ENCODE measurements at regions not wholly inside any gene's neighbourhood (a gene's known extent, or its start where the extent isn't known, plus 50 kb on each side); places are given as distances from the start of the nearest gene placed in this dataset.

DNA sequence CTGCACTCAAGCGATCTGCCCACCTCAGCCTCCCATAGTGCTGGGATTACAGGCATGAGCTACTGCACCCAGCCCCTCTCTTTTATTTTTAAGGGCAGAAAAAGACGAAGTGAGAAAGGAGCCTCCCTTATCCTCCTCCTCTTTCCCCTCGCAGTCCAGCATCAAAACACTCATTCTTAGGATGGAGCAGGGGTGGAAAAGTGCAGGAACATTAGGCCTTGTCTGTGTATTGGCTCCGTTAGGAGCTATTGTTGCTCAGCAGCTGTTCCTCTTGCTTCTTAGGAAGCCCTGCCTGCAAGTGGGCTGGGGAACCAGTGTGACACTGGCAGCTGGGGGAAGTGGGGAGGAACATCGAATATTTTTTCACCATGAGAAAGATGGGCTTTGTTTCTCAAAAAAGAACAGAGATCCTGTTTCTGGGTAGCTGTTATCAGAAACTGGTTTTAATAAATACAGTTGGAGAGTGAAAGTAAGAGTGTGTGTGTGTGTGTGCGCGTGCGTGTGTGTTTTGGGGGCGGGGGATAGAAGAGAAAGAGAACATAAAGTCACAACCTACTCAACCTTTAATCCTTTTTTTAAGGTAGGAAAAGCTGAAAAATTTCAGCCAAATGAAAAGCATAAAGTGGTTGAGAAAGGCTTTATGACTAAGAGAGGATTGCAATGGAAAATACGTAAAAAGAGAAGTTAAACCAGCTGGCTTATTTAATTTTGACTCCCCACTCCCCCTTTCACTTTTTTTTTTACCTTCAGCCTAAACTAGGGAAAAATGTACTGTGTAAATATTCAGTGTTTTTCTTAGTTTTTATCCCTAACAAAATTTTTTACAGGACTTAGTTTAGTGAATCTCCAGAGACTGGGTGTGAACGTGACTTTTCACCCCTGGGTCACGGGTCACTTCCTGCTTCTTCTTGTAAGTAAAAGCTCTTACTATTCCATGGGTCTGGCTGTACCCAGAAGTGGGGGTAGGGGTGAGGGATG is 197.2 kb upstream of the PLEKHG7 start:
- H3K9me3 ChIP-seq: no peaks in the 10 kb centered on the region
- H3K36me3 ChIP-seq: no peaks in the 10 kb centered on the region
- no peak overlapping the region for H3K4me3 ChIP-seq
- H3K27me3 ChIP-seq: no peaks in the 10 kb centered on the region
- no peak for DNase-seq

DNA sequence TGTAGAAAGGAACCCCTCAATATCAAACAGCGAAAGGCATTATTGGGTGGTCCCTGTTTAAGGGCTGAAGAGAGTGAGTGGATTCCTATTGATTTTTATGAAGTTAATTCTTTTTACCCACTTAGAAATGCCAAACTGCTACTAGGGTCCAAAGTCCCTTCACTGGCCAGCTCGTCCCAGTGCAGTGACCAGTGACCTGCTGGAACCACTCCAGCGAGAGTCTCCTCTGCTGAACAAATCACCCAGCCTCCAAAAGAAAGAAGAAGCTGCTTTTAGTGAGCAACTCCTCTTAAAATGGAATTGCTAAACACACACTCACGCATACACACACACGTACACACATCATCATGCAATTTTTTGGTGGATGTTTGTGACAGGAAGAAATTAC is 198.2 kb upstream of the PLEKHG7 start:
- no peak for DNase-seq
- H3K36me3 ChIP-seq: no peaks in the 10 kb centered on the region
- H3K4me3 ChIP-seq: no peak overlapping the region
- no peaks in the 10 kb centered on the region for H3K9me3 ChIP-seq
- H3K27me3 ChIP-seq: no peaks in the 10 kb centered on the region

DNA sequence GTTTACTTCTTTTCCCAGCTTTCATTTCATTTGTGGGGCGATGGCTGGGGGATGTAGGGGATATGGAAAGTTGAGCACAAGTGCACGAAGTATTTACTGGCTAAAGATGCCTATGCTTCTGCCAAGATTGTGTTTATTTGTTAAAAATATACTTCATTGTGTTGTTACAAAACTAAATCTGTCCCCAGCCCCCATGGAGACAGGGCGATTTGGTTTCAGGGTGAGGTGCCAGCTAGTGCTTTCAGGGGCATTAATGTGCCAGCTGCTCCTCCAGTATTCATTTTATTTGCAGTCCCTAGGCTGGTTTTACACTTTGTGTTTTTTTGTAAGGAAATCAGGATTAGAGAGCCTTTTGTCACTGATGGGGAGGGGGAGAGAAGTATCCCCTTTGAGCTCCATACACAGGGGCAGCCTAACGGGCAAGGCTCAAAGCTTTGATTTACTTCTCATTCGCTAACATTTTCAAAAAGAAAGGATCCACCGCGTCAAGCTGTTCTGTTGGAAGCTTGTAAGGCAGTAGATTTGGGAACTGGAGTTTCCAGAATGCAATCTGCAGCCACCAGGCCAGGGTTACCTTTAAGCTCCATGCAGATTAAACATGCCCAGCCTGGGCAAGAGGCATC is 198.7 kb upstream of the PLEKHG7 start:
- Histone ChIP-seq H3K4me3 (no peak overlapping the region), H3K27me3 (no peaks in the 10 kb centered on the region), H3K36me3 (no peaks in the 10 kb centered on the region), H3K9me3 (no peaks in the 10 kb centered on the region)
- DNase-seq: no peak

DNA sequence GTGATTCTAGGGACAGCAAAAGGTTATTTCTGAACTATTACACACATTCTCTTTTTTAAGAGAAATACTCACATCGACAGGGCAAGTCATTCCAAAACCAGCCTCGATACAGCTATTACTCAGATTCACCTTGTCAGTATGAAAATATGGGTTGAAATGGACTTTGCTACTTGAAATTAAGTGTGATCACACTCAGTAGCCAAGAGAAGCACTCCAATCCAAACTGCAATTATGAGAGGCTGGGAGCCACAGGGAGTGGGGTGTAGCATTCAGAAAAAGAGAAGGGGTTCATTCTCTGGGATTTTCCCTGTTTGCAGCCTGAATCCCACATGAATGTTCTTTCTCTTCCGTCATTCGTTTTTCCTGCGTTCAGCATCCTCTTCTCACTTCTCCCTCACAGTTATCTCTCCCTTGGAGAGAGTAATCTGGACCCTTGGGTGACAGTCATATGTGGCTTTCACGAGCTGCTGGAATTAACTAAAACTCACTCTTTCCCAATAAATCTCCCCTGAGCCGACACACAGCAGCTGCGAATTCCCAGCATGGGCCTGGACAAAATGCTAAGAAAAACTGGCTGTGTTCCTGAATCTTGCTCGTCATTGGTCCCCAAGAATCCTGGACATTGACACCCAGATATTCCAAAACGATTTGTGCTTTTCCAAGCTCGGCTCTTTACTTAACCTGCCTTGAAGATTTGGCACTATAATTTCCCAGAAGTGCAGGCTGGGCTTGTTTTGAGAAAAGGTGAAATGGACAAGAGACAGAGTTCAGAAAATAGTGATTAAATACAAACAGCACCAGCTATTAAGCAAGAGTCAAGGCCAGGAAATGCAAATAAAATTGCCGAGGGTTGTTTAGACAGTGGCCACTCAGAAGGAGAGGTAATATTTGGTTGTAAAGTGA is 199.5 kb upstream of the PLEKHG7 start:
- Histone ChIP-seq H3K36me3 (no peaks in the 10 kb centered on the region), H3K9me3 (no peaks in the 10 kb centered on the region), H3K4me3 (no peak overlapping the region), H3K27me3 (no peaks in the 10 kb centered on the region)
- DNase-seq: no peak

DNA sequence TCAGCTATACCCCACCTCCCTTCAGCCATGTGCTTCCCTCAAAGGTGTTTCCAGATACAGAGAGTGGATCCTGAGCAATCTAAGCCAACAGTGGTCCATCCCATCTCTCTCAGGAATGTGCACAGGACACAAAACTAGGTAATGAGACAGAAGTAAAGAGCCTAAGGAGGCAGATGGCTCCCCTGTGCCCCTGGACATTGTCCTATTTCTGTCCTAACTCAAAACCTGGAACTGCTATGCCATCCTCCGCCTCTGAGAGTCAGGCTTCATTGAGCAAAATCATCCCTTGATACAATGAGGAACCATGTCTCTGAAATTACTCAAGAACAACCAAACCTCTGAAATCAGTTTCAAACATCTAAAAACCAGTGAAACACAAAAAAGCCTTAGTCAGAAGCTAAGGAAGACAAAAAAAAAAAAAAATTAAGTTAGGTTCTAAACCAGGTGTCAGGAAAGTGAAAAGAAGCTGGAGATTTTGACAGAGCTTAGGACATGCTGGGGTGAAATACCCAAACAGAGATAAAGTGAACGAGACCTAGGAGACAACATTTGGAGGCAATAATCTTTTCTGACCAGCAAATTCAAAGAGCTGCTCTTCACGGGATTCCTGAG is 200.3 kb upstream of the PLEKHG7 start:
- Histone ChIP-seq H3K27me3 (no peaks in the 10 kb centered on the region), H3K4me3 (no peak overlapping the region), H3K9me3 (no peaks in the 10 kb centered on the region), H3K36me3 (no peaks in the 10 kb centered on the region)
- no peak for DNase-seq

DNA sequence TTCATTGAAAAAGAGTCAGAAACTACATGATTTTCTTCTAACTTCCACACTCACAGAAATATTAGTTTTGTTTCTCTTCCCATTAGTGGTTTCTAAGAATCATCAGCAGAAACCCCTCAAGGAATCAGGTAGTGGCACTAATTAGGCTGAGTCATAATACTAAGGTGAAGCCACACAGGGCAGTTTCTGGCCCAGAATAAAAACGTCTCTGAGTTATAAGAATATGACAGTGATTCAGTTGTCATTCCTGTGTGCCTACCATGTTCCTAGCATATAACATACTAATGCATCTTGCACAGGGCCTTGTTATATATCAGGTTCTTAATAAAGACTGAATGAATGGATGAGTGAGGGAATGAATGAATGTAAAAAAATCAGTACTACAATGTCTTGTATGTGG is 206.0 kb upstream of the PLEKHG7 start:
- no peak for DNase-seq

DNA sequence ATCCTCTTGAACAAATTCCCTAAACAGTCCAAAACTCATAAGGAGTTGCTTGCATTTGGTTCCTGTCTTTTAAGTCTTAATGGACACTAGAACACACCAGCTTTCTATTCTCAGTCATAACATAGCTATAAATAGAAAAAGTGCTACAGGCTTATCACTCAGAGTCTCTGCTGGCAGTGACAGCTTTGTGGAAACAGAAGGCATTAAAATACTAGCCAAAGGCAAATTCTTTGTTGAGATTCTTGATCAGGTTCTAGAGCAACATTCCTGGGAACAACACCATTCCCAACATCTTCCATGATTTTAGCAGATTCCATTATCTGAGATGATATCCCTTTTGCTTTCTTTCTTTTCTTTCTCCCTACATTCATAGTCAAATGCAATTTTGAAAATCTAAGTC is 207.7 kb upstream of the PLEKHG7 start:
- H3K27me3 ChIP-seq: no peaks in the 10 kb centered on the region
- H3K36me3 ChIP-seq: no peaks in the 10 kb centered on the region
- DNase-seq: no peak
- H3K9me3 ChIP-seq: no peaks in the 10 kb centered on the region
- no peak overlapping the region for H3K4me3 ChIP-seq

More for the DNA sequence above, 206.0 kb upstream of the PLEKHG7 start:
- H3K27me3 ChIP-seq: no peaks in the 10 kb centered on the region
- H3K4me3 ChIP-seq: no peak overlapping the region
- H3K9me3 ChIP-seq: no peaks in the 10 kb centered on the region
- H3K36me3 ChIP-seq: no peaks in the 10 kb centered on the region

DNA sequence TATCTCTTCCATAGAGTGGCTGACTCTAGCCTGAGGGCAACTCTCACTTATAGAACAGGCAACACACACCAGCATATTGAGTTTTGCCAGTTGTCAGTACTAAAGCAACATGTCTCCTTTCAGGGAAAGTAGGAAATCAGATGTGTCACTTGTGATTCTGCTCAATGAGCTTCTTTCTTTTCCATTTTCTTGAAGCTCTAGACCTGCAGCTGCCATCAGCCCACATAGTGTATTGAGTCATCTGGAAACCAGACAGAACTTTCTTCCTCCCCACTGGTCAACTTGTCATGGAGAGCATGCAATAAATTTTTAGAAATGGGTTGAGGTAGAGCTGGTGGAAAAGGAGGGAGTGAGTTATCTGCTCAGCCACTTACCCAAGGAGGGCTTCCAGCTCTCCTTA is 209.0 kb upstream of the PLEKHG7 start:
- H3K9me3 ChIP-seq: no peaks in the 10 kb centered on the region
- H3K27me3 ChIP-seq: no peaks in the 10 kb centered on the region
- no peaks in the 10 kb centered on the region for H3K36me3 ChIP-seq
- H3K4me3 ChIP-seq: no peak overlapping the region
- DNase-seq: no peak

DNA sequence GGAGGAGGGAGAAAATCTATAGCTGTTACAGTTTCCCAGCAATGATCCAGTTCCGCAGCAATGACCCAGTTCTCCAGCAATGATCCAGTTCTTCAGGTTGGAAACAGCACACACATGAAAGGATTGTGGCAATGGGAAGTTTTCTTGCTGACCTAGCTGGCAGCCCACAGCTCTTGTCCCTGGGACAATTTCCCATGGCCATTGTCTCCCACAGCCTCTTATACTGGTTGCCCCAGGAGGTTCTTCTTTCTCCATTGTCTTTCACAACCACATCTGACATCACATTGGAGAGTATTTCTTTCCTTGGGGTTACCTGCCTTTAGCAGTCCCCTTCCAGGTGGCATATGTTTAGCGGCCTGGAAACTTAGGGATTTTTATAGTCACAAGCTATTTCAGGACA is 209.8 kb upstream of the PLEKHG7 start:
- DNase-seq: no peak
- Histone ChIP-seq H3K27me3 (no peaks in the 10 kb centered on the region), H3K9me3 (no peaks in the 10 kb centered on the region), H3K4me3 (no peak overlapping the region), H3K36me3 (no peaks in the 10 kb centered on the region)

DNA sequence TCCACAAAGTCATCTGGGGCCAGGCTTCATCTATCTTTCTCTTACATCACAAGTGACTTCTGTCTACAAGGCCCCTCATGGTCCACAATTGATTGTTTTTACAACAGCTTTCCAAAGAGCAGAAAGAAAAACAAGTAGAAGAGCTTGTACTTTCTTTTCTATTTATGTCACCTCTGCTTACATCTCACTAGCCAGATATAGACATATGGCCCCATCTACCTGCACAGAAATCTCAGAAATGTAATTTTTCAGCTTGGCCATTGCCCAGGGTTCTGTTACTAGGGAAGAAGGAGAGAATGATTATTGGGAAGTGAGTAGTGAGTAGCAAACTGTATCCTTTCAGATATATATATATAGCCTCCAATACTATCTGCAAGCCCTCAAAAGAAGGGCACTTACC is 210.5 kb upstream of the PLEKHG7 start:
- Histone ChIP-seq H3K9me3 (no peaks in the 10 kb centered on the region), H3K4me3 (no peak overlapping the region), H3K27me3 (no peaks in the 10 kb centered on the region), H3K36me3 (no peaks in the 10 kb centered on the region)
- no peak for DNase-seq

DNA sequence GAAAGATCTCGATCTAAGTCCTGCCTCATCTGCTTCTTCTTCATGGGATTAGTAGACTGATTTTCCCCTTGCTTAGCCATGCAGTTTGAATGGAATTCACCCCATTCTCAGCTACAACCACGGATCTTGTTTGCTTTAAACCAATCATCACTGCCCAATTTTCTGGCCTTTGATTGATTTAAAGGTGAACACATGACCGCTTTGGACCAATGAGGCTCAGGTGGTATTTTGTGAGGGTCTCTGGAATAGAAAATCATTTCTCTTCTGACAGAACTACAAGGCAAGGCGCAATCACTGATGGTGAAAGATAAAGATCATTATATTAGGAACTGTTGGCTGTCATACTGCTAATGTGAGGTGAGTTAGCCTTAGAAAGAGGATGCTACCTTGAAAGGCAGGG is 213.0 kb upstream of the PLEKHG7 start:
- Histone ChIP-seq H3K36me3 (no peaks in the 10 kb centered on the region), H3K4me3 (no peak overlapping the region), H3K9me3 (no peaks in the 10 kb centered on the region), H3K27me3 (no peaks in the 10 kb centered on the region)
- no peak for DNase-seq

DNA sequence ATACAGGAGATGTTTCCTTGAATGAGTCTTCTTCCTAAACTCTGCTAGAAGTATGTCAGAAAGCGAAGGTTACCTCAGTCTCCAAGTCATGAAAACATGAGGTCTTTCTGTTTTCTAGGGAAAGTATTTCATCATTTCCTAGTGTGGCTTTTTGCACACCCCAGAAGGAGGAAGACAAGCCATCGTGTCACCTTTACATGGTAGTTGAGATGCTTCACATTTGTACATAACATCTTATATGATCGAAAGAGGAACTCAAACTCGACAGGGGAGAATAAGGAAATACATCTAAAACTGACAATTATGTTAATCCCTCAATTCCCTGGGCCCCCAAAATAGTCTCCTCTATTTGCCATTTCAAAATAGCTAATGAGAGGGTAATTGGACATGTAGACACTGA is 214.1 kb upstream of the PLEKHG7 start:
- H3K27me3 ChIP-seq: no peaks in the 10 kb centered on the region
- no peak overlapping the region for H3K4me3 ChIP-seq
- H3K36me3 ChIP-seq: no peaks in the 10 kb centered on the region
- no peak for DNase-seq
- H3K9me3 ChIP-seq: no peaks in the 10 kb centered on the region

DNA sequence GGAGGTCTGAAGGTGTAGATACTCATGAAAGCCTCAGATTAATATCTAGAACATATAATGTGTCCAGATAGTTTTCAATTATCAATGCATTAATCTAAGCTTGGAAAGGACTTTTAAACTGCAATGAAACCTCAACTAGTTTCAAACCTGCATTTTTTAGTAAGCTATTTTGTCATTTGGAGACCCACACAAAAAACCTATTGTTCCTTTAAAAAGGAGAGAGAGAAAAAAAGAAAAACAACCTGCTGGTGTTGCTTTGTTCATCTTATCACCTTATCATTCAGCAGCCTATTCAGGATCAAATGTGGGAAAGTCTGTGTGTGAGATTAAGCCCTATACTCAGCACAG is 215.7 kb upstream of the PLEKHG7 start:
- no peaks in the 10 kb centered on the region for H3K9me3 ChIP-seq
- DNase-seq: no peak
- no peaks in the 10 kb centered on the region for H3K27me3 ChIP-seq
- H3K36me3 ChIP-seq: no peaks in the 10 kb centered on the region
- H3K4me3 ChIP-seq: no peak overlapping the region

DNA sequence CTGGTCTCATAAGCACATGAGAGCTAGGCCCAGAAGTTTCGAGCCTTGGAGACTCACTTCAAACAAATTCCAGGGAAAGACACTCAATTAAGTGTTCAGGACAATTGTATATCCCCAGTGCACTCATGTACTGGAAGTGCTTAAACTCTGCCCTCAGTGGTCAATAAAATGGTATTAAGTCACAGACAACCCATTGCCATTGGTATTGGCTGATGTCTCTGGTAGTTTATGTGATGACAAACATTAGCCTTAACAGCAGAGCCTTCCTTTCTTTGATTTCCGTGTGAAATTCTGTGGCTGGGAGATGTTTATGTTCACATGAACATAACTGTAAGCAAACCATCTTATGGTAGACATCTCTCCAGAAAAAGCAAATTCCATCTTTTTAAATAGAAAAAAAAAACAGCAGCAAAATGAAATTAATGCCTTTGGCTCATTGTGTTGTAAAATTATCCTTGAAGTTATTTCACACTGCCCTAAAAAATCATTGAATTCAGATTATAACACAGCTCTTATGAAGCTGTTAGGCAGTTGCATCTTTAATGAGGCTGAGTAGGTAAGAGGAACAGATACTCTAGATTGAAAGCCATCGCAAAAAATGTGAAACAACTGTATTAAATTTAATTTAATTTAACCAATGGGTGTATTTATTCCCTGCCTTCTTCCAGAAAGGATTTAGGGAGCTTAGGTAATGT is 216.2 kb upstream of the PLEKHG7 start:
- Histone ChIP-seq H3K9me3 (no peaks in the 10 kb centered on the region), H3K36me3 (no peaks in the 10 kb centered on the region), H3K27me3 (no peaks in the 10 kb centered on the region), H3K4me3 (no peak overlapping the region)
- DNase-seq: no peak

DNA sequence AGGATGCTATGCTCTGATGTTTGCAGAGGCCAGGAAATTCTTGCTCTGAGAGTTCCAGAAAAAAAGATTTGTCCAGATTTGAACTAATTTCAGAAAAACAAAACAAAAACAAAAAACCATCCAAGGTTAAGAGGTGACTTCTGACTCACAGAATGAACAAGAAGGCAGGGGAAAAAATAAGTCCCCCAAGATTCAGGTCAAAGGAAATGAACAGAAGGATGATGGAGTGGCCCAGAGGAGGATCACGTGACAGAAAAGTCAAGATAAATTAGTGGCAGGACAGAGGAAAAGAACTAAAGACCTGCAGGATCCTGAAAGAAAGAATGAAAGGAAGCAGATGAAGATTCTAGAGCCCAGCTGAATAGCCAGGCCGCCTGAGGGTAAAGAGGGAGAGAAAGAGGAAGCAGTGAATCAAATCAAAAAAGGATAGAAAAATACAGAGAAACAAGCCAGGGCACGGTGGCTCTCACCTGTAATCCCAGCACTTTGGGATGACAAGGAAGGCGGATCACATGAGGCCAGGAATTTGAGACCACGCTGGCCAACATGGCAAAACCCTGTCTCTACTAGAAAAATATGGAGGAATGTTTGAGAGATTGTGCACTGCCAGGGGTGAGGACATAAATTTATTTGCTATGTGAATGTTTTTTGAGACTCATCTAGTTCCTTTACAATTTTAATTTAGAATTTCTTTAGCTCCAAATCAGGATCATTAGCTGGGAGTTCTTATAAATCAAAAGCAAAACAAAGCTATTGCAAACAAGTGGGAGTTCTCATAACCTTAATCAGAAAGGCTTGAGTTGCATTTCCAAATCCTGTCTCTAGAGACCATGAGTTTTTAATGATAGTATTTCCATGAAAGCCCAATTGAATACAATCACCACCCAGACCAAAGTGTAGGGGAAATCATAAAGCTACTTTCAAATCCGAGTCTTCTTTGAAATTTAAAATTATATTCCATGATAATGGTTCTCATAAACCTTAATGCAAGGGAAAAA is 217.1 kb upstream of the PLEKHG7 start:
- H3K9me3 ChIP-seq: no peaks in the 10 kb centered on the region
- DNase-seq: no peak
- no peaks in the 10 kb centered on the region for H3K36me3 ChIP-seq
- H3K27me3 ChIP-seq: no peaks in the 10 kb centered on the region
- H3K4me3 ChIP-seq: no peak overlapping the region

All from MG63 (cell line).